ENCODE measurements at regions not wholly inside any gene's neighbourhood (a gene's known extent, or its start where the extent isn't known, plus 50 kb on each side); places are given as distances from the start of the nearest gene placed in this dataset.

GRCh38 chr2:58991357-58991756, 750.2 kb upstream of the FANCL start:
- ChIA-PET CTCF (no interaction called here), POLR2A (no interaction called here)
- no peak for TF ChIP-seq ELF4 (IDR thresholded peaks at IDR 0.05)
- DNase-seq (ENCODE audit: extremely low spot score), result no peak

- no peak for DNase-seq (ENCODE audit: extremely low spot score)
- TF ChIP-seq SUZ12 (IDR thresholded peaks at IDR 0.05) (no peak), NFRKB (IDR thresholded peaks at IDR 0.05) (no peak), ELF4 (IDR thresholded peaks at IDR 0.05) (no peak)
- POLR2A ChIA-PET, result no interaction called here
- CTCF ChIA-PET, result no interaction called here
Observed at GRCh38 chr2:58985541-58985940, 744.4 kb upstream of the FANCL start.

- no peak for TF ChIP-seq L3MBTL2 (conservative IDR thresholded peaks at IDR 0.05)
- no peak for TF ChIP-seq HDGF (IDR thresholded peaks at IDR 0.05; ENCODE audit: borderline replicate concordance)
- TF ChIP-seq SP1 (IDR thresholded peaks at IDR 0.05), result no peak
- TF ChIP-seq ARNT (IDR thresholded peaks at IDR 0.05), result no peak
- TF ChIP-seq FOXA1 (IDR thresholded peaks at IDR 0.05), result no peak
- ChIA-PET CTCF (interaction anchor here (0.7 kb wide), 1 partner anchor 625 kb away, joined by 3 read pairs; no protein-coding TSS in a partner anchor), POLR2A (no interaction called here)
- no peak for DNase-seq (ENCODE audit: extremely low spot score)
Observed at GRCh38 chr2:58984731-58985130, 743.6 kb upstream of the FANCL start.

- no peak for DNase-seq (ENCODE audit: extremely low spot score)
- POLR2A ChIA-PET, result no interaction called here
- TF ChIP-seq BHLHE40 (IDR thresholded peaks at IDR 0.05; ENCODE audit: borderline replicate concordance), result no peak
- no peak for TF ChIP-seq SUZ12 (IDR thresholded peaks at IDR 0.05)
- no peak for TF ChIP-seq HDGF (IDR thresholded peaks at IDR 0.05; ENCODE audit: borderline replicate concordance)
- no peak for TF ChIP-seq ZNF384 (IDR thresholded peaks at IDR 0.05)
- no peak for TF ChIP-seq PKNOX1 (IDR thresholded peaks at IDR 0.05)
- no peak for TF ChIP-seq FOXM1 (IDR thresholded peaks at IDR 0.05; ENCODE audit: borderline replicate concordance)
- no peak for TF ChIP-seq FOXA1 (IDR thresholded peaks at IDR 0.05)
- no peak for TF ChIP-seq CTBP1 (IDR thresholded peaks at IDR 0.05; ENCODE audit: borderline replicate concordance)
- TF ChIP-seq FOXK2 (IDR thresholded peaks at IDR 0.05), result no peak
- TF ChIP-seq LEF1 (IDR thresholded peaks at IDR 0.05; ENCODE audit: borderline replicate concordance), result no peak
- TF ChIP-seq SP1 (IDR thresholded peaks at IDR 0.05), result no peak
- no peak for TF ChIP-seq ELF4 (IDR thresholded peaks at IDR 0.05)
- no peak for TF ChIP-seq ARNT (IDR thresholded peaks at IDR 0.05)
- no peak for TF ChIP-seq L3MBTL2 (conservative IDR thresholded peaks at IDR 0.05)
- no peak for TF ChIP-seq NFRKB (IDR thresholded peaks at IDR 0.05)
- no peak for TF ChIP-seq TARDBP (IDR thresholded peaks at IDR 0.05)
- CTCF ChIA-PET, result interaction anchor here (0.6 kb wide), 1 partner anchor 1822 kb away, joined by 3 read pairs; no protein-coding TSS in a partner anchor
Observed at GRCh38 chr2:58983111-58983510, 742.0 kb upstream of the FANCL start.

- TF ChIP-seq FOXK2 (IDR thresholded peaks at IDR 0.05), result no peak
- no peak for TF ChIP-seq ARNT (IDR thresholded peaks at IDR 0.05)
- TF ChIP-seq FOXA1 (IDR thresholded peaks at IDR 0.05), result no peak
- no peak for TF ChIP-seq CTBP1 (IDR thresholded peaks at IDR 0.05; ENCODE audit: borderline replicate concordance)
- TF ChIP-seq PKNOX1 (IDR thresholded peaks at IDR 0.05), result no peak
- no peak for TF ChIP-seq NFRKB (IDR thresholded peaks at IDR 0.05)
- TF ChIP-seq ZNF384 (IDR thresholded peaks at IDR 0.05), result no peak
- TF ChIP-seq TARDBP (IDR thresholded peaks at IDR 0.05), result no peak
- no peak for TF ChIP-seq HDGF (IDR thresholded peaks at IDR 0.05; ENCODE audit: borderline replicate concordance)
- no peak for TF ChIP-seq L3MBTL2 (conservative IDR thresholded peaks at IDR 0.05)
- TF ChIP-seq BHLHE40 (IDR thresholded peaks at IDR 0.05; ENCODE audit: borderline replicate concordance), result no peak
- TF ChIP-seq SP1 (IDR thresholded peaks at IDR 0.05), result no peak
- TF ChIP-seq SUZ12 (IDR thresholded peaks at IDR 0.05), result no peak
- TF ChIP-seq ELF4 (IDR thresholded peaks at IDR 0.05), result no peak
- TF ChIP-seq LEF1 (IDR thresholded peaks at IDR 0.05; ENCODE audit: borderline replicate concordance), result no peak
- TF ChIP-seq FOXM1 (IDR thresholded peaks at IDR 0.05; ENCODE audit: borderline replicate concordance), result no peak
- no peak for DNase-seq (ENCODE audit: extremely low spot score)
- CTCF ChIA-PET, result no interaction called here
- POLR2A ChIA-PET, result no interaction called here
Observed at GRCh38 chr2:58981237-58981636, 740.1 kb upstream of the FANCL start.

GRCh38 chr2:58976375-58977071, 735.4 kb upstream of the FANCL start:
- DNase-seq (ENCODE audit: extremely low spot score), result no peak
- ChIA-PET CTCF (no interaction called here), POLR2A (no interaction called here)
- TF ChIP-seq SP1 (IDR thresholded peaks at IDR 0.05), result no peak
- no peak for TF ChIP-seq ARNT (IDR thresholded peaks at IDR 0.05)
- TF ChIP-seq LEF1 (IDR thresholded peaks at IDR 0.05; ENCODE audit: borderline replicate concordance), result no peak
- no peak for TF ChIP-seq FOXK2 (IDR thresholded peaks at IDR 0.05)
- TF ChIP-seq TARDBP (IDR thresholded peaks at IDR 0.05), result no peak
- TF ChIP-seq PKNOX1 (IDR thresholded peaks at IDR 0.05), result no peak
- no peak for TF ChIP-seq SUZ12 (IDR thresholded peaks at IDR 0.05)
- TF ChIP-seq FOXM1 (IDR thresholded peaks at IDR 0.05; ENCODE audit: borderline replicate concordance), result no peak
- no peak for TF ChIP-seq ZNF384 (IDR thresholded peaks at IDR 0.05)
- no peak for TF ChIP-seq FOXA1 (IDR thresholded peaks at IDR 0.05)
- no peak for TF ChIP-seq CTBP1 (IDR thresholded peaks at IDR 0.05; ENCODE audit: borderline replicate concordance)
- no peak for TF ChIP-seq NFRKB (IDR thresholded peaks at IDR 0.05)

GRCh38 chr2:58974881-58975280, 733.8 kb upstream of the FANCL start:
- no peak for DNase-seq (ENCODE audit: extremely low spot score)
- ChIA-PET CTCF (no interaction called here), POLR2A (no interaction called here)
- TF ChIP-seq NFRKB (IDR thresholded peaks at IDR 0.05), result no peak

All from HEK293T (cell line).